ENCODE measurements at regions not wholly inside any gene's neighbourhood (a gene's known extent, or its start where the extent isn't known, plus 50 kb on each side); places are given as distances from the start of the nearest gene placed in this dataset.

GRCh38 chr12:126554625-126555024 lies 1489.4 kb downstream of the AACS start:
- H4K20me1 ChIP-seq (ENCODE audit: insufficient read depth), result no peaks in the 10 kb centered on the region
- no peaks in the 10 kb centered on the region for H3K4me1 ChIP-seq (replicated peaks; ENCODE audit: insufficient read depth)
- no peak for TF ChIP-seq CTCF (conservative IDR thresholded peaks at IDR 0.05)
- TF ChIP-seq EZH2 (IDR thresholded peaks at IDR 0.05; ENCODE audit: low read depth), result no peak
- no peaks in the 10 kb centered on the region for H3K9me2 ChIP-seq (ENCODE audit: insufficient read depth)
- CTCF ChIA-PET, result no interaction called here
- H3K9me3 ChIP-seq (ENCODE audit: insufficient read depth, low read depth), result no peaks in the 10 kb centered on the region
- intact Hi-C loops (cut with micrococcal nuclease; ENCODE audit: unreplicated experiment), result no loop called here
- no peaks in the 10 kb centered on the region for H3K36me3 ChIP-seq (ENCODE audit: low read depth)
- DNase-seq, result no peak
- no peak overlapping the region for H3K27ac ChIP-seq
- no peaks in the 10 kb centered on the region for H3F3A ChIP-seq (ENCODE audit: insufficient read depth, low read depth)
- no peaks in the 10 kb centered on the region for H3K79me2 ChIP-seq (ENCODE audit: low read depth)
- no peaks in the 10 kb centered on the region for H3K27me3 ChIP-seq (ENCODE audit: insufficient read depth, low read depth)
- no peak overlapping the region for H2AFZ ChIP-seq
- BruUV-seq (replicated peaks), result no TSS peak
- no peak overlapping the region for H3K4me2 ChIP-seq
- POLR2A ChIA-PET (ENCODE audit: unreplicated experiment), result no interaction called here
- H3K4me3 ChIP-seq, result no peak overlapping the region

- ChIA-PET CTCF (no interaction called here), POLR2A (ENCODE audit: unreplicated experiment) (no interaction called here)
- no peak overlapping the region for H2AFZ ChIP-seq
- no peaks in the 10 kb centered on the region for H3K79me2 ChIP-seq (ENCODE audit: low read depth)
- no TSS peak for BruUV-seq (replicated peaks)
- H4K20me1 ChIP-seq (ENCODE audit: insufficient read depth), result no peaks in the 10 kb centered on the region
- H3K4me2 ChIP-seq, result no peak overlapping the region
- no peaks in the 10 kb centered on the region for H3K9me2 ChIP-seq (ENCODE audit: insufficient read depth)
- H3K27ac ChIP-seq, result no peak overlapping the region
- no peaks in the 10 kb centered on the region for H3F3A ChIP-seq (ENCODE audit: insufficient read depth, low read depth)
- no peaks in the 10 kb centered on the region for H3K4me1 ChIP-seq (replicated peaks; ENCODE audit: insufficient read depth)
- no peaks in the 10 kb centered on the region for H3K9me3 ChIP-seq (ENCODE audit: insufficient read depth, low read depth)
- TF ChIP-seq EZH2 (IDR thresholded peaks at IDR 0.05; ENCODE audit: low read depth) (no peak), CTCF (conservative IDR thresholded peaks at IDR 0.05) (no peak)
- intact Hi-C loops (cut with micrococcal nuclease; ENCODE audit: unreplicated experiment), result no loop called here
- no peak for DNase-seq
- H3K27me3 ChIP-seq (ENCODE audit: insufficient read depth, low read depth), result no peaks in the 10 kb centered on the region
- H3K4me3 ChIP-seq, result no peak overlapping the region
- no peaks in the 10 kb centered on the region for H3K36me3 ChIP-seq (ENCODE audit: low read depth)
Measured at GRCh38 chr12:126557659-126558058, 1492.4 kb downstream of the AACS start.

GRCh38 chr12:126558219-126558618 lies 1493.0 kb downstream of the AACS start:
- no peak overlapping the region for H2AFZ ChIP-seq
- no peaks in the 10 kb centered on the region for H3K27me3 ChIP-seq (ENCODE audit: insufficient read depth, low read depth)
- H3K36me3 ChIP-seq (ENCODE audit: low read depth), result no peaks in the 10 kb centered on the region
- H3K9me2 ChIP-seq (ENCODE audit: insufficient read depth), result no peaks in the 10 kb centered on the region
- no peak for DNase-seq
- no peaks in the 10 kb centered on the region for H3K4me1 ChIP-seq (replicated peaks; ENCODE audit: insufficient read depth)
- no peak for TF ChIP-seq EZH2 (IDR thresholded peaks at IDR 0.05; ENCODE audit: low read depth)
- TF ChIP-seq CTCF (conservative IDR thresholded peaks at IDR 0.05), result no peak
- no peaks in the 10 kb centered on the region for H3K9me3 ChIP-seq (ENCODE audit: insufficient read depth, low read depth)
- H3F3A ChIP-seq (ENCODE audit: insufficient read depth, low read depth), result no peaks in the 10 kb centered on the region
- H3K27ac ChIP-seq, result no peak overlapping the region
- ChIA-PET CTCF (no interaction called here), POLR2A (ENCODE audit: unreplicated experiment) (no interaction called here)
- intact Hi-C loops (cut with micrococcal nuclease; ENCODE audit: unreplicated experiment), result no loop called here
- H3K4me2 ChIP-seq, result no peak overlapping the region
- no TSS peak for BruUV-seq (replicated peaks)
- H4K20me1 ChIP-seq (ENCODE audit: insufficient read depth), result no peaks in the 10 kb centered on the region
- H3K4me3 ChIP-seq, result no peak overlapping the region
- no peaks in the 10 kb centered on the region for H3K79me2 ChIP-seq (ENCODE audit: low read depth)
